HG02970 (cell line): ENCODE measurements at regions not wholly inside any gene's neighbourhood (a gene's known extent, or its start where the extent isn't known, plus 50 kb on each side); places are given as distances from the start of the nearest gene placed in this dataset.
"Not testable (repeated sequence)": the region's sequence is repeated elsewhere in the genome, so short reads cannot be mapped to it uniquely, and the experiment has no call there.

Experiments
- ATAC-seq: cut with Tn5 transposase; IDR thresholded peaks from one replicate; pipeline ENCODE4 v1.9.1; 2021; ENCODE audit warnings: mild to moderate bottlenecking, moderate library complexity, moderate number of reproducible peaks; ENCODE audit not compliant: unreplicated experiment, low FRiP score

GRCh38 chr12:88693837-88694445 lies 113.7 kb upstream of the KITLG start:
- no peak for ATAC-seq

DNA sequence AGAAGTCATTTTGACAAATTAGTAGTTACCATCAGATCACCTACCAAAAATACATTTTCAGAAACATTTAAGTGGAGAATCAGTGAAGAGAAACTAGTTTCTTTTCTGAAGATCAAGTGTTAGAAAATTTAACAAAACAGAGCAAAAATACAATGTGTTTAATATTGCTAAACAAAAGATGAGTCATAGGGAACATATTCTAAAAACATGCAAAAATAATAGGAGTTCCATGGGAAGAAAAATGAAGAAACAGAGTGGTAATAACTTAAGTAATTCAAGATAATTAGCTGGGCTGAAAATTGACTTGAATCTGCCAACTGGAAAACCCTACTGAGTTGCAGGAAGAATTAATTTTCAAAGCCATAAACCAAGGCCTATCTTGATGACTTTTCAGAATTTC lies 111.5 kb upstream of the KITLG start:
- no peak for ATAC-seq

GRCh38 chr12:88684610-88685009 lies 104.3 kb upstream of the KITLG start:
- ATAC-seq = no peak

DNA sequence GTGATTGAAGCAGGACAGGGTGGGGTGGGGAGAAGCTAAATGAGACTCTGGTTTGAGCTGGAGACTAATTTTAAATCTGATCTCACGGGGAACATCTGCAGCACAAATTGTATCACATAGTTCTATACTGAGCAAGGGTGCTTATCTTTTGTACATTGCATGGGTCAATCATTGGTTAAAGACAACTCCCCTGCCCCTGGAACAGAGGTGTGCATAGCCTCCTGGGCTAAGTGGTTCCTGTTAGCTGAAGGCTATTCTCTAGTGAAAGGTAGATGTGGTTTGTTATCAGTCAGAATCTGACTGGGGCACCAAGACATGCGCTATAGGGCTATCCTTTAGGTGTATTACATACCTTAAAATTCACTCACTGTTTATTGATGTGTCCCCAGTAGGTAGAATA lies 103.9 kb upstream of the KITLG start:
- ATAC-seq = no peak

DNA sequence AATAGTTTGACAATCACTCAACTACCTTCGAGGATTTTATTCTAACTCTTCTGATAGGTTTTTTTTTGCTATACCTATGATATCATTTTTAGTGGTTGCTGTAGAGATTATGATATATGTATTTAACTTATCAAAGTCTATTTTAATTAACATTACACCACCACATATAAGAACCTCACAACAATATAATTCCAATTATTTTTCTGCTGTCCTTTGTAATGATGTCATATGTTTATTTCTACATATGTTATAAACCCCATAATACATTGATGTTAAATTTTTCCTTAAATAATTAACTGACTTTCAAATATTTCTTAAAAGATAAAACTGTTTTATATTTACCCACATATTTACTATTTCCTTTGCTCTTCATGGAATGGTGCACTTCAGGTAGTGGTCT lies 103.4 kb upstream of the KITLG start:
- no peak for ATAC-seq

GRCh38 chr12:88681271-88681670 lies 101.0 kb upstream of the KITLG start:
- no peak for ATAC-seq

- ATAC-seq = no peak
These were observed 97.2 kb upstream of the KITLG start for GRCh38 chr12:88677464-88677863.

DNA sequence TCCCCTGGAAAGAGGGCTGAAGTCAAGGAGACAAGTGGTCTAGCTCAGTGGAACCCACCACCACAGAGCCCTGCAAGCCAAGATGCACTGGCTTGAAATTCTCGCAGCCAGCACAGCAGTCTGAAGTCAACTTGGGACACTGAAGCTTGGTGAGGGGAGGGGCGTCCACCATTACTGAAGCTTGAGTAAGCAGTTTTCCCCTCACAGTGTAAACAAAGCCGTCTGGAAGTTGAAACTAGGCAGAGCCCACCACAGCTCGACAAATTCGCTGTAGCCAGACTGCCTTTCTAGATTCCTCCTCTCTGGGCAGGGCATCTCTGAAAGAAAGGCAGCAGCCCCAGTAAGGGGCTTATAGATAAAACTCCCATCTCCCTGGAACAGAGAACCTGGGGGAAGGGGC lies 87.3 kb upstream of the KITLG start:
- ATAC-seq = not testable (repeated sequence)

- no peak for ATAC-seq
These were observed 84.8 kb upstream of the KITLG start for GRCh38 chr12:88665071-88665470.

DNA sequence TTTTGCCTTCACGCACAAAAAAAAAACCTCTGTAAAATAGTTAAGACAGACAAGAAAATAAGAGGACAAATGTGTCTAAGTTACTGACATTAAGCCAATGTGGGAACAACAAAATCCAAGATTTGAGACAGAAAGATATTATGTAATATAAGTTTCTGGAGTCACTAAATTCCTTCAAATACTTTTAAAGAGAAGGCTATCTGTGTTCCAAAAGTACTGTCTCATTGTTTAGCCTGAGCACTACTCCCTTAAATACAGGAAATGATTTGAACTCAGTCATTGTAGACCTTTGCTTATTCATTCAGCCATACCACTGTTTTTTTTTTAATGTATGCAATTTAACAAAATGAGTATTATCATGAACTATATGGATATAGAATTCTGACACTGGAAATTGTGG lies 82.7 kb upstream of the KITLG start:
- no peak for ATAC-seq

- no peak for ATAC-seq
These were observed 81.8 kb upstream of the KITLG start for GRCh38 chr12:88662093-88662492.

- no peak for ATAC-seq
These were observed 77.7 kb upstream of the KITLG start for GRCh38 chr12:88658009-88658408.

DNA sequence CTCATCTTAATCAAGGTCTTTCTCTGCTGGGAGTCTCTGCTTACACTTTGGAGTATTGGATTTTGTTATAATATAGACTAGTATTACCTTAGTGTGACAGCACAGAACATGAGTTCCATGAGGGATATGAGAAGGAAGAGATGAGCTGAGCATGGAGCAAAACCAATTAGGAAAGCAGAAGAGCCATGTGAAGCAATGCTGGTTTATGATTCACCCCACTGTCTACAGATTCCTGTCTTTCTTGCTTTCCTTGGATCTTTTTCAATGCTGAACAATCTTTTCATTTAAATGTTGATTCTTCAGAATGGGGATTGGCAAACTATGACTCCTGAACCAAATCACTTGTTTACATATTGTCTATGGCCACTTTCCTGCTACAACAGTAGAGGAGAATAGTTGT lies 70.4 kb upstream of the KITLG start:
- no peak for ATAC-seq

- no peak for ATAC-seq
These were observed 68.4 kb upstream of the KITLG start for GRCh38 chr12:88648625-88649024.

GRCh38 chr12:88646824-88647223 lies 66.6 kb upstream of the KITLG start:
- no peak for ATAC-seq

- ATAC-seq = no peak
These were observed 65.5 kb upstream of the KITLG start for GRCh38 chr12:88645816-88646215.

- no peak for ATAC-seq
These were observed 64.9 kb upstream of the KITLG start for GRCh38 chr12:88644946-88645702.

GRCh38 chr12:88643685-88644084 lies 63.4 kb upstream of the KITLG start:
- no peak for ATAC-seq

GRCh38 chr12:88642675-88643431 lies 62.6 kb upstream of the KITLG start:
- ATAC-seq = no peak

- ATAC-seq = no peak
These were observed 58.9 kb upstream of the KITLG start for GRCh38 chr12:88638966-88639760.

DNA sequence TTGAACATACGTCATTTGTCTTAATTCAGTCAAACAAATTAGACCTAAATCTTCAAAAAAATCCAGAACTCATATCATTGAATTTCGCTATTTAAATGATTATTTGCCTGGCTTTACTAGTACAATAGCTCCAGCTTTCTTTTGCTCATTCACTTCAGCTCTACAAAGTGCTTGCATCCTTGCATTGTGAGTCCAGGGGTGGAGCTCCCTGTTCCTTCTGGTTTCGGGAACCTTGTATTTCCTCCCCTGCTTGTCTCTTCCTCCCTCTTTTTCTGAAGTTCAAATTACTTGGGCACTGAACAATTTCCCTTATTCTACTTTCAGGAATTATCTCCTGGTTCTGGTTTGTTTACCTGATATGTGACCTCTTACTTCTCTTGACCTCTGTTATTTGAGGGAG lies 58.1 kb upstream of the KITLG start:
- no peak for ATAC-seq
